ENCODE measurements at regions not wholly inside any gene's neighbourhood (a gene's known extent, or its start where the extent isn't known, plus 50 kb on each side); places are given as distances from the start of the nearest gene placed in this dataset.

DNA sequence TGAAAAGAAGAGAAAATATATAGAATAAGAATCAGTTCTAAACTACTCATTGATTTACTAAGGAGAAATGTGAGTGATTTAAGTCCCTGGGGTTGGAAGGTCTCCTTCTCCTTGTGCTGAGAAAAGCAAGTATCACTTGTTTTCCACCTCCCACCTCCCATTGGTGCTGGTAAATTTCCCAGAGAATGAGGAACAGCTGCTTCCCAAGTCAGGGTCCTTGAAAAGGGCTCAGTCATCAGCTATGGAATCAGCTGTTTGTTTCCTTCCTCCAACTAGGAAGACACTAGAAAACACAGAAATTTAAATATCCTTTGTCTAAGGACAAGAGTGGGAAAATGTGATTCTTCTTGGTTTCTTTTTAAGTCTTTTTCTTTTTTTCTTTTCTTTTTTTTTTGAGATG lies 131.3 kb upstream of the C1orf21 start:
- TF ChIP-seq, protein P1, sequence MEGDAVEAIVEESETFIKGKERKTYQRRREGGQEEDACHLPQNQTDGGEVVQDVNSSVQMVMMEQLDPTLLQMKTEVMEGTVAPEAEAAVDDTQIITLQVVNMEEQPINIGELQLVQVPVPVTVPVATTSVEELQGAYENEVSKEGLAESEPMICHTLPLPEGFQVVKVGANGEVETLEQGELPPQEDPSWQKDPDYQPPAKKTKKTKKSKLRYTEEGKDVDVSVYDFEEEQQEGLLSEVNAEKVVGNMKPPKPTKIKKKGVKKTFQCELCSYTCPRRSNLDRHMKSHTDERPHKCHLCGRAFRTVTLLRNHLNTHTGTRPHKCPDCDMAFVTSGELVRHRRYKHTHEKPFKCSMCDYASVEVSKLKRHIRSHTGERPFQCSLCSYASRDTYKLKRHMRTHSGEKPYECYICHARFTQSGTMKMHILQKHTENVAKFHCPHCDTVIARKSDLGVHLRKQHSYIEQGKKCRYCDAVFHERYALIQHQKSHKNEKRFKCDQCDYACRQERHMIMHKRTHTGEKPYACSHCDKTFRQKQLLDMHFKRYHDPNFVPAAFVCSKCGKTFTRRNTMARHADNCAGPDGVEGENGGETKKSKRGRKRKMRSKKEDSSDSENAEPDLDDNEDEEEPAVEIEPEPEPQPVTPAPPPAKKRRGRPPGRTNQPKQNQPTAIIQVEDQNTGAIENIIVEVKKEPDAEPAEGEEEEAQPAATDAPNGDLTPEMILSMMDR (IDR thresholded peaks at IDR 0.05 in 8 of 11, conservative IDR thresholded peaks at IDR 0.05 in 3 of 11): no peak
- TF ChIP-seq POLR2A (IDR thresholded peaks at IDR 0.05): no peak

All from spleen (tissue), 7 donors.